H1 (cell line): ENCODE measurements at regions not wholly inside any gene's neighbourhood (a gene's known extent, or its start where the extent isn't known, plus 50 kb on each side); places are given as distances from the start of the nearest gene placed in this dataset.

Experiments used
- CTCF ChIA-PET: fragments of 300-600 bp; sonication (Branson Sonifier 250); formaldehyde crosslinking; loops from one replicate; lab custom pipeline; 2021; ENCODE audit not compliant: partially characterized antibody; lab: Charles Lee
- POLR2A ChIA-PET: fragments of 300-600 bp; sonication (Branson Sonifier 250); formaldehyde crosslinking; loops from one replicate; lab custom pipeline; 2021; ENCODE audit warnings: inconsistent platforms; ENCODE audit not compliant: partially characterized antibody; lab: Charles Lee
- DNase-seq, 2 experiments: peaks; one replicate each; pipeline versions ENCODE4 v3.0.0 to v3.0.0-alpha.2; 2010 to 2022; ENCODE audit warnings: low spot score in 2 of 2, low read depth in 1 of 2, mixed read lengths in 1 of 2
- FAIRE-seq: peaks from 2 replicates; lab custom pipeline; 2011; peaks lifted over from hg19 to GRCh38; lab: Jason Lieb, UNC
- H2AFZ ChIP-seq: 2 replicates; pipeline ENCODE4 v1.8.1; 2012; ENCODE audit warnings: low read length, inconsistent platforms
- H2AK5ac ChIP-seq: 2 replicates; pipeline ENCODE4 v1.6.1; 2013; ENCODE audit warnings: low read depth, low read length
- H2BK120ac ChIP-seq: replicated peaks from 2 replicates; pipeline ENCODE3; 2013; ENCODE audit warnings: low read depth, low read length, inconsistent platforms
- H2BK12ac ChIP-seq: 2 replicates; pipeline ENCODE4 v1.6.1; 2013; ENCODE audit warnings: low read depth, low read length
- H2BK15ac ChIP-seq: 2 replicates; pipeline ENCODE4 v1.6.1; 2013; ENCODE audit warnings: low read length
- H2BK20ac ChIP-seq: 2 replicates; pipeline ENCODE4 v1.6.1; 2013; ENCODE audit warnings: low read length
- H2BK5ac ChIP-seq: 2 replicates; pipeline ENCODE4 v1.6.1; 2013; ENCODE audit warnings: low read depth, low read length
- H3K14ac ChIP-seq: 2 replicates; pipeline ENCODE4 v1.6.1; 2013; ENCODE audit warnings: inconsistent platforms; ENCODE audit not compliant: insufficient read length
- H3K18ac ChIP-seq: 2 replicates; pipeline ENCODE4 v1.6.1; 2013; ENCODE audit warnings: low read length; ENCODE audit errors: extremely low read depth
- H3K23ac ChIP-seq: 2 replicates; pipeline ENCODE4 v1.6.1; 2013; ENCODE audit warnings: inconsistent platforms; ENCODE audit not compliant: insufficient read length
- H3K23me2 ChIP-seq: 2 replicates; pipeline ENCODE4 v1.6.1; 2013; ENCODE audit warnings: low read depth, low read length
- H3K27ac ChIP-seq: 2 replicates; pipeline ENCODE4 v1.6.1; 2011; ENCODE audit warnings: low read depth, low read length, inconsistent platforms
- H3K27me3 ChIP-seq, 4 experiments: replicated peaks in 1 of 4; 1 replicate in 1 of 4; 2 replicates in 3 of 4; pipeline versions ENCODE4 v1.6.1 to v1.8.1; 2011 to 2013; ENCODE audit warnings: low read length in 3 of 4, mild to moderate bottlenecking in 3 of 4, inconsistent platforms in 2 of 4, mixed read lengths in 2 of 4, moderate library complexity in 1 of 4; ENCODE audit not compliant: control insufficient read depth in 3 of 4, insufficient read depth in 3 of 4; ENCODE audit errors: extremely low read depth in 1 of 4
- H3K36me3 ChIP-seq, 4 experiments: 2 replicates each; pipeline versions ENCODE4 v1.6.1 to v1.8.1; 2011 to 2013; ENCODE audit warnings: mild to moderate bottlenecking in 4 of 4, low read length in 3 of 4, moderate library complexity in 2 of 4, control low read depth in 1 of 4, inconsistent platforms in 1 of 4; ENCODE audit not compliant: insufficient read depth in 4 of 4, control insufficient read depth in 2 of 4
- H3K4ac ChIP-seq: replicated peaks from 2 replicates; pipeline ENCODE3; 2013; ENCODE audit warnings: low read length, low read depth, mixed read lengths, inconsistent platforms; ENCODE audit not compliant: insufficient read length
- H3K4me1 ChIP-seq, 4 experiments: replicated peaks in 1 of 4; 1 replicate in 1 of 4; 2 replicates in 3 of 4; pipeline versions ENCODE4 v1.6.1 to v1.8.1; 2011 to 2013; ENCODE audit warnings: low read length in 3 of 4, inconsistent platforms in 2 of 4, mixed read lengths in 1 of 4; ENCODE audit not compliant: insufficient read depth in 4 of 4, control insufficient read depth in 3 of 4
- H3K4me2 ChIP-seq, 2 experiments: 2 replicates each; pipeline versions ENCODE4 v1.6.1 to v1.8.1; 2011 to 2013; ENCODE audit warnings: low read depth in 2 of 2, low read length in 2 of 2, control low read depth in 1 of 2, inconsistent platforms in 1 of 2, mild to moderate bottlenecking in 1 of 2; ENCODE audit not compliant: insufficient read depth in 1 of 2
- H3K4me3 ChIP-seq, 4 experiments: fragments of 200-600, 300-600 bp in 1 of 4; sonication (generic), shearing (Covaris generic), sonication (Bioruptor Twin) in 1 of 4; 2 replicates each; pipeline versions ENCODE4 v1.5.1 to v1.8.1; 2011 to 2016; ENCODE audit warnings: low read length in 4 of 4, low read depth in 3 of 4, control low read depth in 2 of 4, inconsistent platforms in 2 of 4, mild to moderate bottlenecking in 2 of 4, mixed read lengths in 1 of 4, moderate library complexity in 1 of 4; ENCODE audit not compliant: insufficient read depth in 2 of 4; ENCODE audit errors: extremely low read depth in 1 of 4
- H3K56ac ChIP-seq: replicated peaks from 2 replicates; pipeline ENCODE3; 2013; ENCODE audit warnings: low read depth, mild to moderate bottlenecking, mixed read lengths, low read length, inconsistent platforms; ENCODE audit not compliant: insufficient read length
- H3K79me1 ChIP-seq: 2 replicates; pipeline ENCODE4 v1.6.1; 2013; ENCODE audit warnings: low read depth, low read length, control low read depth
- H3K79me2 ChIP-seq, 2 experiments: 2 replicates each; pipeline versions ENCODE4 v1.6.1 to v1.8.1; 2012 to 2013; ENCODE audit warnings: low read length in 2 of 2, mild to moderate bottlenecking in 2 of 2, inconsistent platforms in 1 of 2; ENCODE audit not compliant: insufficient read depth in 2 of 2, control insufficient read depth in 1 of 2
- H3K9ac ChIP-seq, 4 experiments: replicated peaks in 1 of 4; 1 replicate in 1 of 4; 2 replicates in 3 of 4; pipeline versions ENCODE4 v1.6.1 to v1.8.1; 2011 to 2013; ENCODE audit warnings: low read depth in 3 of 4, low read length in 3 of 4, control low read depth in 2 of 4, mild to moderate bottlenecking in 2 of 4, moderate library complexity in 2 of 4, inconsistent platforms in 1 of 4; ENCODE audit errors: extremely low read depth in 1 of 4
- H3K9me3 ChIP-seq, 2 experiments: 2 replicates each; pipeline versions ENCODE4 v1.6.1 to v1.8.1; 2012 to 2013; ENCODE audit warnings: mild to moderate bottlenecking in 2 of 2, moderate library complexity in 2 of 2, control low read depth in 1 of 2, inconsistent platforms in 1 of 2, low read depth in 1 of 2, low read length in 1 of 2, mixed read lengths in 1 of 2; ENCODE audit not compliant: insufficient read depth in 2 of 2
- H4K20me1 ChIP-seq, 2 experiments: replicated peaks in 1 of 2; 2 replicates each; pipeline versions ENCODE3 to v1.8.1; 2011 to 2013; ENCODE audit warnings: inconsistent platforms in 2 of 2, low read length in 2 of 2, mild to moderate bottlenecking in 1 of 2; ENCODE audit not compliant: insufficient read depth in 2 of 2, control insufficient read depth in 1 of 2
- H4K5ac ChIP-seq: 2 replicates; pipeline ENCODE4 v1.6.1; 2013; ENCODE audit warnings: low read length, low read depth, mixed read lengths, inconsistent platforms; ENCODE audit not compliant: insufficient read length
- H4K8ac ChIP-seq: 2 replicates; pipeline ENCODE4 v1.8.0; 2013; ENCODE audit warnings: mild to moderate bottlenecking, moderate library complexity, low read length, inconsistent platforms; ENCODE audit not compliant: insufficient read depth; ENCODE audit errors: extremely low read depth
- H4K91ac ChIP-seq: replicated peaks from 2 replicates; pipeline ENCODE3; 2013; ENCODE audit warnings: low read length, mixed read lengths, inconsistent platforms; ENCODE audit not compliant: insufficient read length
- ATF3 ChIP-seq: IDR thresholded peaks from 2 replicates; pipeline ENCODE4 v1.6.1; 2011; ENCODE audit warnings: low read depth, mild to moderate bottlenecking, low read length; ENCODE audit not compliant: insufficient read depth
- EZH2 ChIP-seq: fragments of 200-600 bp; sonication (generic); IDR thresholded peaks from 2 replicates; pipeline ENCODE4 v1.7.1; 2012; ENCODE audit warnings: low read depth, mild to moderate bottlenecking, moderate library complexity, low read length, inconsistent platforms; ENCODE audit not compliant: severe bottlenecking
- GABPA ChIP-seq: IDR thresholded peaks from 2 replicates; pipeline ENCODE4 v1.6.1; 2011; ENCODE audit warnings: mild to moderate bottlenecking, low read length, moderate library complexity, borderline replicate concordance; ENCODE audit not compliant: insufficient read depth
- GTF2F1 ChIP-seq: IDR thresholded peaks from 2 replicates; pipeline ENCODE4 v1.6.1; 2012; ENCODE audit warnings: low read depth, low read length, improper control_type of control experiment, borderline replicate concordance
- HDAC2 ChIP-seq, 2 experiments: fragments of 300-600 bp in 1 of 2; sonication (generic) in 1 of 2; IDR thresholded peaks; 2 replicates each; pipeline ENCODE4 v1.6.1; 2011 to 2012; ENCODE audit warnings: low read depth in 2 of 2, low read length in 2 of 2, mild to moderate bottlenecking in 2 of 2, moderate library complexity in 2 of 2, borderline replicate concordance in 1 of 2, inconsistent platforms in 1 of 2
- NRF1 ChIP-seq: IDR thresholded peaks from 2 replicates; pipeline ENCODE4 v1.6.1; 2011; ENCODE audit warnings: mild to moderate bottlenecking, low read depth, low read length, improper control_type of control experiment
- SP4 ChIP-seq: IDR thresholded peaks from 2 replicates; pipeline ENCODE4 v1.6.1; 2012; ENCODE audit warnings: low read length, inconsistent platforms
- WGBS, 2 experiments: shearing (Covaris generic) in 1 of 2; methylation state at CpG; one replicate each; pipeline versions ENCODE4 v1.1.6 to v1.1.7; 2013 to 2015; ENCODE audit warnings: low lambda C conversion rate in 2 of 2, mixed read lengths in 2 of 2, inconsistent platforms in 1 of 2, low coverage in 1 of 2, missing lambda C conversion rate in 1 of 2; ENCODE audit not compliant: insufficient replicate concordance in 2 of 2, insufficient coverage in 1 of 2, insufficient read length in 1 of 2; ENCODE audit errors: extremely low coverage in 1 of 2, missing lambda C conversion rate in 1 of 2; 5-methylcytosine and 5-hydroxymethylcytosine counted together

GRCh38 chr5:68545636-68546295 is 330.2 kb downstream of the PIK3R1 start:
- Histone ChIP-seq H3K4me1 (no peaks in the 10 kb centered on the region), H3K23me2 (no peaks in the 10 kb centered on the region)

More at GRCh38 chr5:68545636-68546295, 330.2 kb downstream of the PIK3R1 start:
- no peak overlapping the region for H2AFZ ChIP-seq
- no peak overlapping the region for H4K5ac ChIP-seq
- no peak overlapping the region for H3K4me3 ChIP-seq
- no peak overlapping the region for H3K14ac ChIP-seq
- H3K56ac ChIP-seq = no peak overlapping the region
- H2BK120ac ChIP-seq = no peak overlapping the region
- no peak for FAIRE-seq
- no peaks in the 10 kb centered on the region for H3K36me3 ChIP-seq
- H3K23ac ChIP-seq = no peak overlapping the region
- H3K4me2 ChIP-seq = no peak overlapping the region
- no peaks in the 10 kb centered on the region for H3K9me3 ChIP-seq
- WGBS, 2 experiments = 84% methylated on average over 7 of the region's 7 CpGs; no CpG with 5 or more reads in 1 of the 2 experiments
- H4K20me1 ChIP-seq = no peaks in the 10 kb centered on the region
- no peaks in the 10 kb centered on the region for H3K27me3 ChIP-seq
- ChIA-PET POLR2A (no interaction called here), CTCF (interaction anchor here (0.6 to 1.1 kb wide), 2 partner anchors 29 to 125 kb away, joined by 3 read pairs; no protein-coding TSS in a partner anchor)
- H2AK5ac ChIP-seq = no peak overlapping the region
- no peak overlapping the region for H2BK20ac ChIP-seq
- no peak overlapping the region for H2BK5ac ChIP-seq
- no peaks in the 10 kb centered on the region for H3K79me2 ChIP-seq
- no peak overlapping the region for H3K4ac ChIP-seq
- H3K9ac ChIP-seq = no peak overlapping the region
- no peaks in the 10 kb centered on the region for H3K79me1 ChIP-seq
- H2BK15ac ChIP-seq = no peak overlapping the region
- H4K91ac ChIP-seq = no peak overlapping the region
- no peak overlapping the region for H2BK12ac ChIP-seq
- TF ChIP-seq SP4 (no peak), EZH2 (no peak), HDAC2 (IDR thresholded peaks at IDR 0.05; ENCODE audit: borderline replicate concordance in 1 of 2, low read depth in 2 of 2, low read length in 2 of 2) (no peak), NRF1 (no peak), ATF3 (no peak), GTF2F1 (no peak), GABPA (no peak)
- DNase-seq = no peak
- no peak overlapping the region for H4K8ac ChIP-seq
- no peak overlapping the region for H3K27ac ChIP-seq
- no peak overlapping the region for H3K18ac ChIP-seq
